IMR-90 (cell line): ENCODE measurements at regions not wholly inside any gene's neighbourhood (a gene's known extent, or its start where the extent isn't known, plus 50 kb on each side); places are given as distances from the start of the nearest gene placed in this dataset.
A peak's percentile ranks its signal among the peaks of the same experiment; 100 is the strongest.

Experiments
- ATAC-seq: fragments of 200-7000 bp; cut with Tn5 transposase; 2 replicates; pipeline ENCODE4 v1.9.1; 2020; ENCODE audit warnings: low read depth, mild to moderate bottlenecking, moderate library complexity
- BruUV-seq: library from RNA; stranded (reverse); fragments of 400-500 nt; replicated peaks from 2 replicates; lab custom pipeline; 2021; lab: Mats Ljungman, UMichigan
- CTCF ChIA-PET: fragments of 300-600 bp; formaldehyde crosslinking; extraction: SDS; loops from one replicate; lab custom pipeline; 2021; ENCODE audit warnings: antibody characterized with exemption; lab: Yijun Ruan, JAX
- POLR2A ChIA-PET: fragments of 300-600 bp; sonication (Branson Sonifier 250); formaldehyde crosslinking; loops from one replicate; lab custom pipeline; 2022; ENCODE audit warnings: antibody characterized with exemption; ENCODE audit not compliant: unreplicated experiment; lab: Charles Lee
- DNase-seq: peaks from one replicate; pipeline ENCODE4 v3.0.0; 2013
- H2AFZ ChIP-seq: replicated peaks from 2 replicates; pipeline ENCODE3; 2013; ENCODE audit warnings: low read length, mild to moderate bottlenecking; ENCODE audit not compliant: poor library complexity
- H2AK5ac ChIP-seq: 2 replicates; pipeline ENCODE4 v1.6.1; 2013; ENCODE audit warnings: low read depth, low read length, inconsistent platforms
- H2AK9ac ChIP-seq: replicated peaks from 2 replicates; pipeline ENCODE3; 2013; ENCODE audit warnings: mild to moderate bottlenecking, low read depth, low read length, moderate library complexity; ENCODE audit not compliant: poor library complexity
- H2BK120ac ChIP-seq: 2 replicates; pipeline ENCODE4 v1.6.1; 2013; ENCODE audit warnings: low read depth, low read length, inconsistent platforms
- H2BK15ac ChIP-seq: 3 replicates; pipeline ENCODE4 v1.6.1; 2013; ENCODE audit warnings: low read depth, low read length, inconsistent platforms
- H2BK20ac ChIP-seq: 2 replicates; pipeline ENCODE4 v1.6.1; 2013; ENCODE audit warnings: low read depth, mild to moderate bottlenecking, inconsistent platforms, low read length, moderate library complexity
- H2BK5ac ChIP-seq: 2 replicates; pipeline ENCODE4 v1.6.1; 2013; ENCODE audit warnings: mild to moderate bottlenecking, low read depth, low read length, inconsistent platforms; ENCODE audit not compliant: poor library complexity, severe bottlenecking
- H3K14ac ChIP-seq: replicated peaks from 2 replicates; pipeline ENCODE4 v1.6.1; 2013; ENCODE audit warnings: low read depth, low read length, inconsistent platforms
- H3K18ac ChIP-seq: 2 replicates; pipeline ENCODE4 v1.6.1; 2013; ENCODE audit warnings: low read depth, low read length, control low read depth
- H3K23ac ChIP-seq: 2 replicates; pipeline ENCODE4 v1.6.1; 2013; ENCODE audit warnings: low read depth, low read length, inconsistent platforms
- H3K27ac ChIP-seq: 2 replicates; pipeline ENCODE4 v1.5.1; 2013; ENCODE audit warnings: mild to moderate bottlenecking, control low read depth, low read length; ENCODE audit not compliant: insufficient read depth
- H3K27me3 ChIP-seq: 2 replicates; pipeline ENCODE4 v1.6.1; 2013; ENCODE audit warnings: low read length; ENCODE audit not compliant: control insufficient read depth, insufficient read depth
- H3K36me3 ChIP-seq: 2 replicates; pipeline ENCODE4 v1.6.1; 2013; ENCODE audit warnings: low read length, mixed read lengths; ENCODE audit not compliant: control insufficient read depth, insufficient read depth
- H3K4ac ChIP-seq: 2 replicates; pipeline ENCODE4 v1.6.1; 2013; ENCODE audit warnings: low read depth, low read length, inconsistent platforms
- H3K4me1 ChIP-seq: 2 replicates; pipeline ENCODE4 v1.6.1; 2013; ENCODE audit warnings: low read length, mixed read lengths; ENCODE audit not compliant: control insufficient read depth, insufficient read depth
- H3K4me2 ChIP-seq: 2 replicates; pipeline ENCODE4 v1.6.1; 2013; ENCODE audit warnings: low read depth, mild to moderate bottlenecking, control low read depth, low read length, moderate library complexity
- H3K4me3 ChIP-seq: 2 replicates; pipeline ENCODE4 v1.5.1; 2013; ENCODE audit warnings: low read depth, mild to moderate bottlenecking, control low read depth, low read length, moderate library complexity; ENCODE audit not compliant: insufficient read depth
- H3K56ac ChIP-seq: 2 replicates; pipeline ENCODE4 v1.6.1; 2013; ENCODE audit warnings: low read length, inconsistent platforms; ENCODE audit not compliant: insufficient read depth; ENCODE audit errors: extremely low read depth
- H3K79me1 ChIP-seq, 2 experiments: 2 replicates each; pipeline ENCODE4 v1.6.1; 2013; ENCODE audit warnings: low read length in 2 of 2, inconsistent platforms in 1 of 2, low read depth in 1 of 2
- H3K9ac ChIP-seq: 2 replicates; pipeline ENCODE4 v1.6.1; 2013; ENCODE audit warnings: low read depth, low read length, control low read depth
- H3K9me1 ChIP-seq: 2 replicates; pipeline ENCODE4 v1.6.1; 2013; ENCODE audit warnings: low read length, inconsistent platforms; ENCODE audit not compliant: insufficient read depth
- H3K9me3 ChIP-seq: 2 replicates; pipeline ENCODE4 v1.6.1; 2013; ENCODE audit warnings: low read length; ENCODE audit not compliant: control insufficient read depth, insufficient read depth
- H4K20me1 ChIP-seq: 2 replicates; pipeline ENCODE4 v1.6.1; 2013; ENCODE audit warnings: low read length, inconsistent platforms; ENCODE audit not compliant: insufficient read depth
- H4K5ac ChIP-seq: 2 replicates; pipeline ENCODE4 v1.6.1; 2013; ENCODE audit warnings: mild to moderate bottlenecking, low read depth, low read length, control low read depth
- H4K8ac ChIP-seq, 2 experiments: 2 replicates each; pipeline ENCODE4 v1.6.1; 2013; ENCODE audit warnings: low read depth in 2 of 2, low read length in 2 of 2, control low read depth in 1 of 2, inconsistent platforms in 1 of 2
- H4K91ac ChIP-seq: 2 replicates; pipeline ENCODE4 v1.6.1; 2013; ENCODE audit warnings: low read depth, low read length, inconsistent platforms; ENCODE audit not compliant: insufficient read depth
- CEBPB ChIP-seq: IDR thresholded peaks from 2 replicates; pipeline ENCODE4 v1.6.1; 2012; ENCODE audit warnings: low read depth, low read length, improper control_type of control experiment
- WGBS, 2 experiments: methylation state at CpG; one replicate each; pipeline versions ENCODE4 v1.1.5 to v1.1.7; 2013; ENCODE audit warnings: missing lambda C conversion rate in 2 of 2; ENCODE audit not compliant: insufficient read length in 1 of 2; ENCODE audit errors: extremely low coverage in 2 of 2; 5-methylcytosine and 5-hydroxymethylcytosine counted together
- dilution Hi-C: fragments of 300-500 bp; cut with HindIII; formaldehyde crosslinking; loops from one replicate; pipeline ENCODE4 v1.14.3; 2018; ENCODE audit warnings: low sequenced_read_pairs; ENCODE audit not compliant: unreplicated experiment
- in situ Hi-C: fragments of 300-500 bp; cut with MboI; formaldehyde crosslinking; loops from 3 replicates; pipeline ENCODE4 v1.14.3; 2019; ENCODE audit warnings: low sequenced_read_pairs, inconsistent platforms, mixed read lengths
- intact Hi-C: fragments of 100-400 bp; cut with micrococcal nuclease; formaldehyde crosslinking; loops from 2 replicates; pipeline ENCODE4 v1.10.0; 2022
- TF ChIP-seq, protein P1 (sequence below): conservative IDR thresholded peaks from 2 replicates; pipeline ENCODE4 v1.5.1; 2012; ENCODE audit warnings: mild to moderate bottlenecking, low read depth, low read length, improper control_type of control experiment

DNA sequence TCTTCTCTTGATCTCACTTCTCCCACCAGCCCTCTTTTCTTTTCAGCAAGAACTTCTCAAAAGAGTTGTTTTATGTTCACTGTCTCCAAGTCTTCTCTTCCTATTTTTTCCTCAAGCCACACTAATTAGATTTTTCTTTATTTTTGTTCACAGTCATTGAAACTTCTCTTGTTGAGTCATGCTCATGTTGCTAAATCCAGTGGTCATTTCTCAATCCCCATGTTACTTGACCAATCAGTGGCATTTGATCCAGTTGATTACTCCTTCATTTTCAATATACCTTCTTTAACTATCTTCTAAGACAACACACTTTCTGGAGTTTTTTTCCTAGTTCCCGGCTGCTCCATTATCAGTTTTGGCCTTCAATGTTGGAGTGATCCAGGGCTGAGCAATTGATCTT lies 103.1 kb upstream of the LSM6 start:
- Histone ChIP-seq H3K23ac (no peak overlapping the region), H2AFZ (no peak overlapping the region), H3K9me1 (no peaks in the 10 kb centered on the region), H4K8ac (no peak overlapping the region), H3K27me3 (no peaks in the 10 kb centered on the region; the same call in none of the 2 replicates), H3K56ac (no peak overlapping the region), H3K9me3 (no peaks in the 10 kb centered on the region), H4K91ac (no peak overlapping the region), H3K4me2 (no peak overlapping the region), H2AK5ac (no peak overlapping the region), H3K14ac (no peak overlapping the region), H2BK120ac (no peak overlapping the region), H3K4me3 (no peak overlapping the region), H3K27ac (no peak overlapping the region), H4K5ac (no peak overlapping the region), H3K18ac (no peak overlapping the region), H3K9ac (no peak overlapping the region), H2AK9ac (no peak overlapping the region), H4K20me1 (no peaks in the 10 kb centered on the region), H2BK5ac (no peak overlapping the region), H3K79me1 (no peaks in the 10 kb centered on the region), H3K36me3 (no peaks in the 10 kb centered on the region), H2BK20ac (no peak overlapping the region), H3K4ac (no peak overlapping the region), H3K4me1 (no peaks in the 10 kb centered on the region), H2BK15ac (no peak overlapping the region)
- dilution Hi-C loops, result no loop called here
- no CpG with 5 or more reads among the region's 1 CpG for WGBS, 2 experiments
- intact Hi-C loops, result no loop called here
- BruUV-seq, result no TSS peak
- CTCF ChIA-PET, result no interaction called here
- POLR2A ChIA-PET, result no interaction called here
- 0 out of 2 replicates have a peak, but pooled peaks have one; percentile 25 for TF ChIP-seq CEBPB
- TF ChIP-seq, protein P1, sequence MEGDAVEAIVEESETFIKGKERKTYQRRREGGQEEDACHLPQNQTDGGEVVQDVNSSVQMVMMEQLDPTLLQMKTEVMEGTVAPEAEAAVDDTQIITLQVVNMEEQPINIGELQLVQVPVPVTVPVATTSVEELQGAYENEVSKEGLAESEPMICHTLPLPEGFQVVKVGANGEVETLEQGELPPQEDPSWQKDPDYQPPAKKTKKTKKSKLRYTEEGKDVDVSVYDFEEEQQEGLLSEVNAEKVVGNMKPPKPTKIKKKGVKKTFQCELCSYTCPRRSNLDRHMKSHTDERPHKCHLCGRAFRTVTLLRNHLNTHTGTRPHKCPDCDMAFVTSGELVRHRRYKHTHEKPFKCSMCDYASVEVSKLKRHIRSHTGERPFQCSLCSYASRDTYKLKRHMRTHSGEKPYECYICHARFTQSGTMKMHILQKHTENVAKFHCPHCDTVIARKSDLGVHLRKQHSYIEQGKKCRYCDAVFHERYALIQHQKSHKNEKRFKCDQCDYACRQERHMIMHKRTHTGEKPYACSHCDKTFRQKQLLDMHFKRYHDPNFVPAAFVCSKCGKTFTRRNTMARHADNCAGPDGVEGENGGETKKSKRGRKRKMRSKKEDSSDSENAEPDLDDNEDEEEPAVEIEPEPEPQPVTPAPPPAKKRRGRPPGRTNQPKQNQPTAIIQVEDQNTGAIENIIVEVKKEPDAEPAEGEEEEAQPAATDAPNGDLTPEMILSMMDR, result no peak
- in situ Hi-C loops, result no loop called here
- no peak for ATAC-seq
- no peak for DNase-seq
